ENCODE measurements at regions not wholly inside any gene's neighbourhood (a gene's known extent, or its start where the extent isn't known, plus 50 kb on each side); places are given as distances from the start of the nearest gene placed in this dataset.

DNA sequence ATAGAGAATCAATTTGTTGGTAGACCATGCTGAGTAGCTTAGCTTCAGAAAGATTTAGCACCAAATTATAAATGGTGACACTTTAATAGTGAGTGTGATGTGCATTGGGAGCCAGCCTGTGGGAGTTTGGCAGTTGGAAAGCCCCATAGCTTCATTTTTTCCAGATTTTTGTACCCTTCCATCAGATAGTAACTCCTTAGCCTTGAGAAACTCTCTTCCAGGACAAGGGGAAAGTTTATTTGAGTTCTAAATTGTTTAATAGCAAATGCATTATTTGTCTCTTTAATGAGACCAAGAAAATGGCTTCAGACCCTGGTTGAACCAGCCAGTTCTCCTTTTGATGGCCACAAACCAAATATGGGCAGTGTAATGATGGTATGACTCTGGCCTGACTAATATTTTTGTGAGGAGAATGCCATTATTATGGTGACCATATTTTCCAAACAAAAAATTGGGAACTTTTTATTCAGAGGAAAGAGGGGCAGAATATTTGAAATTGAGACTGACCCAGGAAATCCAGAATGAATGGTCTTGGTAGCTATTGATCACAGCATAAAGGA, 49.8 kb downstream of the PLCE1 start:
- Mint-ChIP-seq H3K36me3 (ENCODE audit: unreplicated experiment) (peaks cover 2% of the 10 kb centered on the region), H3K9me3 (ENCODE audit: unreplicated experiment) (no peaks in the 10 kb centered on the region), H3K27me3 (ENCODE audit: unreplicated experiment) (no peaks in the 10 kb centered on the region), H3K4me1 (ENCODE audit: unreplicated experiment) (peaks cover 28% of the 10 kb centered on the region), H3K27ac (ENCODE audit: unreplicated experiment) (no peak overlapping the region), H3K4me3 (ENCODE audit: unreplicated experiment) (no peak overlapping the region)
- TF ChIP-seq CTCF (IDR thresholded peaks at IDR 0.05), result no peak
- DNase-seq (ENCODE audit: extremely low spot score, unreplicated experiment), result no peak

DNA sequence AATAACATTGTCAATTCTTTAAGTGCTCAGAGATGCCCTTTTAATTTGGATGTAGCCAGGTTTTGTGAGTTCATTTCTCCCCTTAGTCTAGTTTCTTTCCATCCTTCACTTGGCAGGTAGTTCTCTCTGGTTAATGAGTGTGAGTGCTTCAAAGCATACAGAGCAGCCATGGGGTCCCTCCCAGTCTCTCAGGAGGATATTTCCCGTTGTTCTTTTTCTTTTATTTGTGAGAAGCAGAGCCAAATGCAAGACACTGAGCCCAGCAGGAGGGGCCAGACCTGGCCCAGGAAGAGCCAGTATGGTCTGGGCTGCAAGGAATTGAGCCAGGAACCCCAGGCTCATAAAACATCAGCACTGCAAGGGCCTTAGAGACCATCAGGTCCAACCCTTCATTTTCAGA, 52.4 kb downstream of the PLCE1 start:
- Mint-ChIP-seq H3K9me3 (ENCODE audit: unreplicated experiment) (no peaks in the 10 kb centered on the region), H3K4me1 (ENCODE audit: unreplicated experiment) (peaks cover 25% of the 10 kb centered on the region), H3K27ac (ENCODE audit: unreplicated experiment) (no peak overlapping the region), H3K4me3 (ENCODE audit: unreplicated experiment) (no peak overlapping the region), H3K36me3 (ENCODE audit: unreplicated experiment) (no peaks in the 10 kb centered on the region), H3K27me3 (ENCODE audit: unreplicated experiment) (no peaks in the 10 kb centered on the region)
- no peak for DNase-seq (ENCODE audit: extremely low spot score, unreplicated experiment)
- no peak for TF ChIP-seq CTCF (IDR thresholded peaks at IDR 0.05)

- no peak for TF ChIP-seq CTCF (IDR thresholded peaks at IDR 0.05)
- H3K27me3 Mint-ChIP-seq (ENCODE audit: unreplicated experiment), result no peaks in the 10 kb centered on the region
- no peak overlapping the region for H3K4me3 Mint-ChIP-seq (ENCODE audit: unreplicated experiment)
- DNase-seq (ENCODE audit: extremely low spot score, unreplicated experiment), result no peak
- no peaks in the 10 kb centered on the region for H3K36me3 Mint-ChIP-seq (ENCODE audit: unreplicated experiment)
- H3K27ac Mint-ChIP-seq (ENCODE audit: unreplicated experiment), result no peak overlapping the region
- no peaks in the 10 kb centered on the region for H3K9me3 Mint-ChIP-seq (ENCODE audit: unreplicated experiment)
- peaks cover 14% of the 10 kb centered on the region for H3K4me1 Mint-ChIP-seq (ENCODE audit: unreplicated experiment)
Observed at GRCh38 chr10:94047293-94047692, 53.6 kb downstream of the PLCE1 start.

DNA sequence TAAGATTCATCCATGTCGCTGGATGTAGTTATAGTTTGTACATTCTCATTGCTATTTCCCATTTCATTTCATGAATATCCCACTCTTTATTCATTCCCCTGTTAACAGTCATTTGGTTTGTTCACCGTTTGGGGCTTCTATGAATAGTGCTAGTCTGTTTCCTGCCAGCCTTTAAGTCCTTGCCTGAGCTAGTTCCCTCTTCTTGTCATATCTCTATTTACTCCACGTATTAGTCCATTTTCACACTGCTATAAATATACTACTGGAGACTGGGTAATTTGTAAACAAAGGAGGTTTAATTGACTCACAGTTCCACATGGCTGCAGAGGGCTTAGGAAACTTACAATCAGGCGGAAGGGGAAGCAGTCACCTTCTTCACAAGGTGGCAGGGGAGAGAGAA, 56.2 kb downstream of the PLCE1 start:
- Mint-ChIP-seq H3K4me3 (ENCODE audit: unreplicated experiment) (no peak overlapping the region), H3K4me1 (ENCODE audit: unreplicated experiment) (no peaks in the 10 kb centered on the region), H3K27me3 (ENCODE audit: unreplicated experiment) (no peaks in the 10 kb centered on the region), H3K27ac (ENCODE audit: unreplicated experiment) (no peak overlapping the region), H3K9me3 (ENCODE audit: unreplicated experiment) (no peaks in the 10 kb centered on the region), H3K36me3 (ENCODE audit: unreplicated experiment) (no peaks in the 10 kb centered on the region)
- no peak for DNase-seq (ENCODE audit: extremely low spot score, unreplicated experiment)
- no peak for TF ChIP-seq CTCF (IDR thresholded peaks at IDR 0.05)

DNA sequence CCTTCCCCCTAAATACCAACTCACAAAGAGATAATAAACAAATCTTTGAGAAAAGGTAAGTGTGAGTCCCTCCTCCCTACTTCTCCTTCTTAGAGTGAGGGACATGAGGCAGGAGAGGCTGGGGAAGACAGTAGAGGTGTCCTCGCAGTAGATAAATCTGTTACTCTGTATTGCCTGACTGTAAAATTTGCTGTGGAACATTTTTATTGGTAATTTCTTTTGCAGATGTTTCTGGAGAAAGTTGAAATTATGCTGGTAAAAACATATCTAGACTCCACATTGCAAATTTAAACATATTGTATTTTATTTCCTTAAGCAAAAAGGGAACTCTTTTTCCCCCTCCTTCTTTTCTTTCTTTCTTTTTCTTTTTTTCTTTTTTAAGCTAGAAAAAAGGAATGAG, 58.5 kb downstream of the PLCE1 start:
- Mint-ChIP-seq H3K9me3 (ENCODE audit: unreplicated experiment) (no peaks in the 10 kb centered on the region), H3K4me3 (ENCODE audit: unreplicated experiment) (no peak overlapping the region), H3K27ac (ENCODE audit: unreplicated experiment) (no peak overlapping the region), H3K4me1 (ENCODE audit: unreplicated experiment) (no peaks in the 10 kb centered on the region), H3K36me3 (ENCODE audit: unreplicated experiment) (no peaks in the 10 kb centered on the region), H3K27me3 (ENCODE audit: unreplicated experiment) (no peaks in the 10 kb centered on the region)
- no peak for DNase-seq (ENCODE audit: extremely low spot score, unreplicated experiment)
- no peak for TF ChIP-seq CTCF (IDR thresholded peaks at IDR 0.05)
